Tibial nerve (tissue), 4 donors: ENCODE measurements at regions not wholly inside any gene's neighbourhood (a gene's known extent, or its start where the extent isn't known, plus 50 kb on each side); places are given as distances from the start of the nearest gene placed in this dataset.

Source experiments
- DNase-seq, 2 donors: peaks; one replicate each; pipeline ENCODE4 v3.0.0-alpha.2; 2019; ENCODE audit warnings: low spot score in 2 of 2
- H3K27ac ChIP-seq, 4 donors: fragments of 200-600 bp; sonication (generic) in 3 of 4; one replicate each; pipeline ENCODE4 v1.5.1; 2017 to 2019; ENCODE audit warnings: mild to moderate bottlenecking in 1 of 4
- H3K27me3 ChIP-seq, 2 donors: fragments of 200-600 bp; sonication (generic) in 1 of 2; one replicate each; pipeline versions ENCODE4 v1.5.1 to v1.6.0; 2017 to 2019
- H3K36me3 ChIP-seq, 3 donors: fragments of 200-600 bp; sonication (generic); one replicate each; pipeline ENCODE4 v1.5.1; 2018 to 2019
- H3K4me1 ChIP-seq, 4 donors: fragments of 200-600 bp; sonication (generic) in 3 of 4; one replicate each; pipeline ENCODE4 v1.5.1; 2017 to 2019
- H3K4me3 ChIP-seq, 4 donors: fragments of 200-600 bp; sonication (generic) in 3 of 4; one replicate each; pipeline ENCODE4 v1.5.1; 2017 to 2019; ENCODE audit warnings: mild to moderate bottlenecking in 1 of 4, moderate library complexity in 1 of 4
- H3K9me3 ChIP-seq, 4 donors: fragments of 200-600 bp; sonication (generic) in 3 of 4; one replicate each; pipeline ENCODE4 v1.5.1; 2017 to 2019
- CTCF ChIP-seq, 5 experiments: fragments of 200-600 bp in 3 of 5; fragments of 450-650 bp in 2 of 5; sonication (generic) in 3 of 5; IDR thresholded peaks; one replicate each; pipeline ENCODE4 v1.5.1; 2016 to 2019; ENCODE audit warnings: antibody characterized with exemption in 5 of 5, mild to moderate bottlenecking in 3 of 5, moderate library complexity in 2 of 5
- EP300 ChIP-seq, 2 donors: sonication (generic); formaldehyde crosslinking; IDR thresholded peaks; one replicate each; pipeline ENCODE4 v1.6.1; 2017; ENCODE audit warnings: antibody characterized with exemption in 2 of 2, mild to moderate bottlenecking in 1 of 2
- POLR2A ChIP-seq, 2 donors: fragments of 450-650 bp; IDR thresholded peaks; one replicate each; pipeline ENCODE4 v1.6.1; 2017; ENCODE audit warnings: antibody characterized with exemption in 2 of 2, mild to moderate bottlenecking in 2 of 2, moderate library complexity in 2 of 2
- WGBS, 2 donors: methylation state at CpG; one replicate each; pipeline ENCODE4 v1.1.5; 2018; 5-methylcytosine and 5-hydroxymethylcytosine counted together

DNA sequence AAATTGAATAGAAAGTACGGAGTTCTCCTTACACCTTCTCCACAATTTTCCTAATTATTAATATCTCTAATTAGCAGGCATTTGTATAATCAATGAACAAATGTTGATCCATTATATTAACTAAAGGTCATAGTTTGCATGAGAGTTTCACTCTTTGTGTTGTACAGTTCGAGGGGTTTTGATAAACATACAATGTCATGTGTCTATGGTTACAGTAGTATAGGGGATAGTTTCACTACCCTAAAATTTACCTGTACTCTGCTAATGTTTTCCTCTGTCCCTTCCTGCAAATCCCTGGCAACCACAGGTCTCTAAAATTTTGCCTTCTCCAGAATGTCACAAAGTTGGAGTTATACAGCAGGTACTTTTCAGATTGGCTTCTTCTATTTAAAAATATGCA lies 1199.8 kb upstream of the GJE1 start:
- Histone ChIP-seq H3K27me3 (no peaks in the 10 kb centered on the region), H3K4me3 (no peak overlapping the region), H3K27ac (no peak overlapping the region), H3K36me3 (no peaks in the 10 kb centered on the region), H3K4me1 (no peaks in the 10 kb centered on the region), H3K9me3 (no peaks in the 10 kb centered on the region)
- DNase-seq: no peak
- TF ChIP-seq POLR2A (IDR thresholded peaks at IDR 0.05) (no peak), EP300 (IDR thresholded peaks at IDR 0.05) (no peak), CTCF (IDR thresholded peaks at IDR 0.05) (no peak)
- WGBS, 2 donors: 87 to 89% methylated on average over 2 of the region's 2 CpGs

DNA sequence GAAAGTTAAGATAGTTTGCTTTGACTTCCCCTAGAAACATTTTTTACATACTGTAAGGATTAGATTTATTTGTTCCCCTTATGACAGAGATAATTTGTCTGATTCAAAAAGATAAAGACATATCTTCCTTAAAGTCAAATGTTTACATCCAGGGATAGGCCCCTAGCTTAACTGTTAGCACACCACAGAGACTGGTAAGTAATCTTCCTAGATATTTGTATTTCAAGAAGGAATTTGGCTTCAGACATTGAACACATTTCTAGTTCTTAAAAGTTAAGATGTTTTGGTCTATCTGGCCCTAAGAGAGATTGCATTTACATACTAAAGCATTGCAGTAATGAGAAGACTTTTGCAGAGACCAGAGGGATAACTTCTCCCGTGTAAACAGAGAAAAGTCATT lies 1201.1 kb upstream of the GJE1 start:
- TF ChIP-seq POLR2A (IDR thresholded peaks at IDR 0.05) (no peak), EP300 (IDR thresholded peaks at IDR 0.05) (no peak), CTCF (IDR thresholded peaks at IDR 0.05) (no peak)
- no peaks in the 10 kb centered on the region for H3K4me1 ChIP-seq

DNA sequence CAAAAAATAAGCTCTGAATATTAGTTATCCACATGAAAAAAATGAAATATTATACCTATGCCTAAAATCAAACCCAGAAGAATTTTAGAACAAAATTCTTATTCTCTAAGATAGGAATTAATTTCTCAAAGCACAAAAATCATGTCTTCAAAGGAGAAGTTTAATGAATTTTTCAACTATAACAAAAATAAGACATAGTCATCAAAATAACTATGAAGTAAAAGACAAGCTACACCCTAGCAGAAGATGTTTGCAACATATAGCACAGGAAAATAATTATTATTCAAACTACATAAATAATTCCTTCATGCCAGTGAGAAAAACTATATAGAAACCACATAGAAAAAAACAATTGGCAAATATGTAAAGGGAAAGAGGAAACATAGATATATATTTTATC lies 1203.6 kb upstream of the GJE1 start:
- no peaks in the 10 kb centered on the region for H3K4me1 ChIP-seq
- no peaks in the 10 kb centered on the region for H3K36me3 ChIP-seq
- no peak overlapping the region for H3K27ac ChIP-seq
- no peak overlapping the region for H3K4me3 ChIP-seq
- no peak for DNase-seq
- H3K27me3 ChIP-seq: no peaks in the 10 kb centered on the region
- H3K9me3 ChIP-seq: no peaks in the 10 kb centered on the region
- no peak for TF ChIP-seq CTCF (IDR thresholded peaks at IDR 0.05)
- no peak for TF ChIP-seq POLR2A (IDR thresholded peaks at IDR 0.05)
- TF ChIP-seq EP300 (IDR thresholded peaks at IDR 0.05): no peak

More for the DNA sequence above, 1201.1 kb upstream of the GJE1 start:
- WGBS, 2 donors: 58 to 79% methylated on average over 1 of the region's 1 CpG
- DNase-seq: no peak
- H3K9me3 ChIP-seq: no peaks in the 10 kb centered on the region
- no peaks in the 10 kb centered on the region for H3K36me3 ChIP-seq
- H3K4me3 ChIP-seq: no peak overlapping the region
- H3K27me3 ChIP-seq: no peaks in the 10 kb centered on the region
- H3K27ac ChIP-seq: no peak overlapping the region

DNA sequence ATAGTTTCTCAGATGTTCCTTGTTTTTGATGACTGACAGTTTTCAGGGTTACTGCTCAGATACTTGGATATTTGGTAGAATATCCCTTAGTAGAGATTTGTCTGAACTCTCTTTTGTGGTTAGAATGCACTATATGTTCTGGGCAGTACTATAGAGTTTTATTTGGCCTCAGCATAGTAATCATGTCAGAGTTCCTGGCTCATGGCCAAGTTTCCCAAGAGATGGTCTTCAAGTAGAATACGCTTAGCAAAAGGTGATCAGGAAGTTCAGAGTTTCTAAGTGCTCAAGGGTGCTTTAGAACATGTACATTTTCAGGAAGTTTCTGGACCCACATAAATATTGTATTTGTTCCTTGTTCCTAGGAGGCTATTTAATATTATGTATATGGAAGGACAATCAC lies 1209.7 kb upstream of the GJE1 start:
- TF ChIP-seq CTCF (IDR thresholded peaks at IDR 0.05): no peak
- no peak for TF ChIP-seq EP300 (IDR thresholded peaks at IDR 0.05)
- TF ChIP-seq POLR2A (IDR thresholded peaks at IDR 0.05): no peak
- no peaks in the 10 kb centered on the region for H3K9me3 ChIP-seq

GRCh38 chr6:140921366-140922226 lies 1211.1 kb upstream of the GJE1 start:
- H3K4me1 ChIP-seq: peaks cover 0 to 5% (median 0%) of the 10 kb centered on the region in 4 donors
- H3K9me3 ChIP-seq: no peaks in the 10 kb centered on the region
- DNase-seq: no peak
- TF ChIP-seq CTCF (IDR thresholded peaks at IDR 0.05) (peak; percentile 35 to 67 (median 60)), EP300 (IDR thresholded peaks at IDR 0.05) (peak in 1 of 2 donors; percentile 36), POLR2A (IDR thresholded peaks at IDR 0.05) (no peak)
- no peaks in the 10 kb centered on the region for H3K27me3 ChIP-seq
- no peak overlapping the region for H3K4me3 ChIP-seq
- no peaks in the 10 kb centered on the region for H3K36me3 ChIP-seq
- no peak overlapping the region for H3K27ac ChIP-seq
- WGBS, 2 donors: 63 to 64% methylated on average over 4 of the region's 4 CpGs

More for the DNA sequence above, 1209.7 kb upstream of the GJE1 start:
- no peaks in the 10 kb centered on the region for H3K36me3 ChIP-seq
- no peak overlapping the region for H3K4me3 ChIP-seq
- 89 to 94% methylated on average over 1 of the region's 1 CpG for WGBS, 2 donors
- DNase-seq: no peak
- H3K27ac ChIP-seq: no peak overlapping the region
- peaks cover 0 to 5% (median 0%) of the 10 kb centered on the region in 4 donors for H3K4me1 ChIP-seq
- H3K27me3 ChIP-seq: no peaks in the 10 kb centered on the region
